HL-60 (cell line): ENCODE measurements at regions not wholly inside any gene's neighbourhood (a gene's known extent, or its start where the extent isn't known, plus 50 kb on each side); places are given as distances from the start of the nearest gene placed in this dataset.
"Not testable (repeated sequence)": the region's sequence is repeated elsewhere in the genome, so short reads cannot be mapped to it uniquely, and the experiment has no call there.

Experiments
- POLR2AphosphoS5 ChIP-seq: IDR thresholded peaks from 2 replicates; pipeline ENCODE4 v1.6.1; 2012; ENCODE audit warnings: low read depth
- TF ChIP-seq, protein P1 (sequence below): IDR thresholded peaks from one replicate; pipeline ENCODE4 v1.5.1; 2011; ENCODE audit warnings: low read length, control low read depth, inconsistent platforms; ENCODE audit not compliant: insufficient read depth
- TF ChIP-seq, protein P2 (sequence below): IDR thresholded peaks from 2 replicates; pipeline ENCODE4 v1.6.1; 2012; ENCODE audit warnings: low read depth; ENCODE audit not compliant: insufficient replicate concordance

DNA sequence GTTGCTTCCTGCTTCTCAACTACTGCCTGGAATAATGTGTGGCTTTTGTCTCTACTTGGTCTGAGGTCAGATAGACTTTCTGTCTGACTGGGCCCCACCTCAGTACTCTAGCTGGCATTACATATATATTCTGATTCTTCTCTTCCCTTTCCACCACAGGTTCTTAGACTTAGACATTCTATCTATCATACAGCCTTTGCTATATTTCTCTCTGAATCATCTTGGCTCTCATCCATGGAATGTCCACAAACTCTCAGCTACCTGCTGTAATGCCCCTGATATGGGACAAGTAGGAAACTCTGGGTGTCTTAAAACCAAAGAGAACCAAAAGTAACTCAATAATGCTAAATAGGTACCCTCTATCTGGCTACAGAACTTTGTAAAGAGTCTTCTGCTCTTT is 170.8 kb upstream of the FAM174A start:
- TF ChIP-seq, protein P1, sequence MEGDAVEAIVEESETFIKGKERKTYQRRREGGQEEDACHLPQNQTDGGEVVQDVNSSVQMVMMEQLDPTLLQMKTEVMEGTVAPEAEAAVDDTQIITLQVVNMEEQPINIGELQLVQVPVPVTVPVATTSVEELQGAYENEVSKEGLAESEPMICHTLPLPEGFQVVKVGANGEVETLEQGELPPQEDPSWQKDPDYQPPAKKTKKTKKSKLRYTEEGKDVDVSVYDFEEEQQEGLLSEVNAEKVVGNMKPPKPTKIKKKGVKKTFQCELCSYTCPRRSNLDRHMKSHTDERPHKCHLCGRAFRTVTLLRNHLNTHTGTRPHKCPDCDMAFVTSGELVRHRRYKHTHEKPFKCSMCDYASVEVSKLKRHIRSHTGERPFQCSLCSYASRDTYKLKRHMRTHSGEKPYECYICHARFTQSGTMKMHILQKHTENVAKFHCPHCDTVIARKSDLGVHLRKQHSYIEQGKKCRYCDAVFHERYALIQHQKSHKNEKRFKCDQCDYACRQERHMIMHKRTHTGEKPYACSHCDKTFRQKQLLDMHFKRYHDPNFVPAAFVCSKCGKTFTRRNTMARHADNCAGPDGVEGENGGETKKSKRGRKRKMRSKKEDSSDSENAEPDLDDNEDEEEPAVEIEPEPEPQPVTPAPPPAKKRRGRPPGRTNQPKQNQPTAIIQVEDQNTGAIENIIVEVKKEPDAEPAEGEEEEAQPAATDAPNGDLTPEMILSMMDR, result not testable (repeated sequence)
- not testable (repeated sequence) for TF ChIP-seq POLR2AphosphoS5
- TF ChIP-seq, protein P2, sequence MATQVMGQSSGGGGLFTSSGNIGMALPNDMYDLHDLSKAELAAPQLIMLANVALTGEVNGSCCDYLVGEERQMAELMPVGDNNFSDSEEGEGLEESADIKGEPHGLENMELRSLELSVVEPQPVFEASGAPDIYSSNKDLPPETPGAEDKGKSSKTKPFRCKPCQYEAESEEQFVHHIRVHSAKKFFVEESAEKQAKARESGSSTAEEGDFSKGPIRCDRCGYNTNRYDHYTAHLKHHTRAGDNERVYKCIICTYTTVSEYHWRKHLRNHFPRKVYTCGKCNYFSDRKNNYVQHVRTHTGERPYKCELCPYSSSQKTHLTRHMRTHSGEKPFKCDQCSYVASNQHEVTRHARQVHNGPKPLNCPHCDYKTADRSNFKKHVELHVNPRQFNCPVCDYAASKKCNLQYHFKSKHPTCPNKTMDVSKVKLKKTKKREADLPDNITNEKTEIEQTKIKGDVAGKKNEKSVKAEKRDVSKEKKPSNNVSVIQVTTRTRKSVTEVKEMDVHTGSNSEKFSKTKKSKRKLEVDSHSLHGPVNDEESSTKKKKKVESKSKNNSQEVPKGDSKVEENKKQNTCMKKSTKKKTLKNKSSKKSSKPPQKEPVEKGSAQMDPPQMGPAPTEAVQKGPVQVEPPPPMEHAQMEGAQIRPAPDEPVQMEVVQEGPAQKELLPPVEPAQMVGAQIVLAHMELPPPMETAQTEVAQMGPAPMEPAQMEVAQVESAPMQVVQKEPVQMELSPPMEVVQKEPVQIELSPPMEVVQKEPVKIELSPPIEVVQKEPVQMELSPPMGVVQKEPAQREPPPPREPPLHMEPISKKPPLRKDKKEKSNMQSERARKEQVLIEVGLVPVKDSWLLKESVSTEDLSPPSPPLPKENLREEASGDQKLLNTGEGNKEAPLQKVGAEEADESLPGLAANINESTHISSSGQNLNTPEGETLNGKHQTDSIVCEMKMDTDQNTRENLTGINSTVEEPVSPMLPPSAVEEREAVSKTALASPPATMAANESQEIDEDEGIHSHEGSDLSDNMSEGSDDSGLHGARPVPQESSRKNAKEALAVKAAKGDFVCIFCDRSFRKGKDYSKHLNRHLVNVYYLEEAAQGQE, result not testable (repeated sequence)
